ENCODE measurements at regions not wholly inside any gene's neighbourhood (a gene's known extent, or its start where the extent isn't known, plus 50 kb on each side); places are given as distances from the start of the nearest gene placed in this dataset.

- DNase-seq, result no peak
These were observed 111.6 kb upstream of the EEF1E1 start for GRCh38 chr6:8213995-8214394.

- no peak for DNase-seq
These were observed 110.5 kb upstream of the EEF1E1 start for GRCh38 chr6:8212720-8213434.

GRCh38 chr6:8207869-8208191 is 105.5 kb upstream of the EEF1E1 start:
- no peak for DNase-seq

GRCh38 chr6:8207191-8207868 is 105.0 kb upstream of the EEF1E1 start:
- DNase-seq, result no peak

- DNase-seq, result no peak
These were observed 101.0 kb upstream of the EEF1E1 start for GRCh38 chr6:8203337-8203736.

- no peak for DNase-seq
These were observed 99.3 kb upstream of the EEF1E1 start for GRCh38 chr6:8201679-8202078.

- DNase-seq, result no peak
These were observed 97.9 kb upstream of the EEF1E1 start for GRCh38 chr6:8200255-8200654.

- no peak for DNase-seq
These were observed 93.4 kb upstream of the EEF1E1 start for GRCh38 chr6:8195714-8196102.

- no peak for DNase-seq
These were observed 92.8 kb upstream of the EEF1E1 start for GRCh38 chr6:8195040-8195713.

GRCh38 chr6:8194490-8194889 is 92.1 kb upstream of the EEF1E1 start:
- no peak for DNase-seq

- no peak for DNase-seq
These were observed 91.2 kb upstream of the EEF1E1 start for GRCh38 chr6:8193541-8193940.

GRCh38 chr6:8192597-8192996 is 90.2 kb upstream of the EEF1E1 start:
- DNase-seq, result no peak

GRCh38 chr6:8192067-8192466 is 89.7 kb upstream of the EEF1E1 start:
- DNase-seq, result no peak

GRCh38 chr6:8191629-8192028 is 89.3 kb upstream of the EEF1E1 start:
- no peak for DNase-seq

- DNase-seq, result no peak
These were observed 84.9 kb upstream of the EEF1E1 start for GRCh38 chr6:8187209-8187608.

GRCh38 chr6:8182902-8183665 is 80.7 kb upstream of the EEF1E1 start:
- no peak for DNase-seq

GRCh38 chr6:8181951-8182845 is 79.8 kb upstream of the EEF1E1 start:
- DNase-seq, result no peak

GRCh38 chr6:8181160-8181881 is 79.0 kb upstream of the EEF1E1 start:
- no peak for DNase-seq

- no peak for DNase-seq
These were observed 78.2 kb upstream of the EEF1E1 start for GRCh38 chr6:8180327-8181159.

- DNase-seq, result no peak
These were observed 75.4 kb upstream of the EEF1E1 start for GRCh38 chr6:8177721-8178120.

Measured in activated effector memory CD4-positive, alpha-beta T cell treated with anti-CD3 and anti-CD28 coated beads, Interleukin-2, amount 50 U/mL, for 16 hours (primary cell).